ENCODE measurements at regions not wholly inside any gene's neighbourhood (a gene's known extent, or its start where the extent isn't known, plus 50 kb on each side); places are given as distances from the start of the nearest gene placed in this dataset.

GRCh38 chr9:73741316-73741715, 589.7 kb downstream of the ANXA1 start:
- no peak for TF ChIP-seq CTCF (IDR thresholded peaks at IDR 0.05; ENCODE audit: extremely low read depth in 1 of 2, insufficient read depth in 1 of 2, low read depth in 1 of 2, low read length in 2 of 2)
- no peak for TF ChIP-seq POLR2A (IDR thresholded peaks at IDR 0.05; ENCODE audit: low read depth, low read length)
- no peak for TF ChIP-seq MAX (IDR thresholded peaks at IDR 0.05; ENCODE audit: insufficient read depth, insufficient read length)
- TF ChIP-seq EZH2 (IDR thresholded peaks at IDR 0.05; ENCODE audit: borderline replicate concordance, low read depth, low read length, severe bottlenecking), result no peak
- no peak for TF ChIP-seq POLR2AphosphoS5 (IDR thresholded peaks at IDR 0.05; ENCODE audit: insufficient read depth, low read depth, low read length)
- TF ChIP-seq FOS (IDR thresholded peaks at IDR 0.05; ENCODE audit: borderline replicate concordance, insufficient read depth, low read length), result no peak
- no peak for TF ChIP-seq GATA2 (IDR thresholded peaks at IDR 0.05; ENCODE audit: insufficient read depth, insufficient read length, low read depth, low read length)
- no peak for TF ChIP-seq MYC (IDR thresholded peaks at IDR 0.05; ENCODE audit: low read depth, low read length)
- no peak for TF ChIP-seq JUN (IDR thresholded peaks at IDR 0.05; ENCODE audit: borderline replicate concordance, insufficient read depth, insufficient read length, low read depth)

Data from endothelial cell of umbilical vein (primary cell).